ENCODE measurements at regions not wholly inside any gene's neighbourhood (a gene's known extent, or its start where the extent isn't known, plus 50 kb on each side); places are given as distances from the start of the nearest gene placed in this dataset.

DNA sequence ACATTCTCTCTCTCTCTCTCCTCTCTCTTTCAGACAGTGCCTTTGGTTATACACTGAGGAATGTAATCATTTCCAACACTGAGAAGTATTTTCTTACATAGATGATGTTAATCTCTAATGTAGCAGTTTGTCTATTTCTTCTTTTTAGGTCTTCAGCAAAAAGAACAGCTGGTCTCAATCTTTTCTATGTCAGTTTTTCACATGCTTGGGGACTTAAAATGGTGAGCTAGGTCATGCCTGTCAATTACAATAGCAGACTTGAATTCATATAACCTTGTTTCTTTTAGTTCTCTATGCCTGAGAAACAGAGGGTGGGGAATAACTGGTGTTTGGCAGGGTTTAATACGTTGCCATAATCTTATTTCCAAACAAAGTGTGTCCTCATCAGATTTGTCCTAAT, 786.2 kb downstream of the SQOR start:
- POLR2A ChIA-PET (ENCODE audit: low non-redundant PET) = no interaction called here
- peaks cover 2% of the 10 kb centered on the region for H3K4me1 ChIP-seq (ENCODE audit: insufficient read depth, low read length, poor library complexity, severe bottlenecking)
- intact Hi-C loops (cut with micrococcal nuclease; ENCODE audit: unreplicated experiment) = no loop called here
- TF ChIP-seq EZH2 (IDR thresholded peaks at IDR 0.05; ENCODE audit: borderline replicate concordance, low read depth, low read length, poor library complexity, severe bottlenecking) = no peak
- TF ChIP-seq, protein P1, sequence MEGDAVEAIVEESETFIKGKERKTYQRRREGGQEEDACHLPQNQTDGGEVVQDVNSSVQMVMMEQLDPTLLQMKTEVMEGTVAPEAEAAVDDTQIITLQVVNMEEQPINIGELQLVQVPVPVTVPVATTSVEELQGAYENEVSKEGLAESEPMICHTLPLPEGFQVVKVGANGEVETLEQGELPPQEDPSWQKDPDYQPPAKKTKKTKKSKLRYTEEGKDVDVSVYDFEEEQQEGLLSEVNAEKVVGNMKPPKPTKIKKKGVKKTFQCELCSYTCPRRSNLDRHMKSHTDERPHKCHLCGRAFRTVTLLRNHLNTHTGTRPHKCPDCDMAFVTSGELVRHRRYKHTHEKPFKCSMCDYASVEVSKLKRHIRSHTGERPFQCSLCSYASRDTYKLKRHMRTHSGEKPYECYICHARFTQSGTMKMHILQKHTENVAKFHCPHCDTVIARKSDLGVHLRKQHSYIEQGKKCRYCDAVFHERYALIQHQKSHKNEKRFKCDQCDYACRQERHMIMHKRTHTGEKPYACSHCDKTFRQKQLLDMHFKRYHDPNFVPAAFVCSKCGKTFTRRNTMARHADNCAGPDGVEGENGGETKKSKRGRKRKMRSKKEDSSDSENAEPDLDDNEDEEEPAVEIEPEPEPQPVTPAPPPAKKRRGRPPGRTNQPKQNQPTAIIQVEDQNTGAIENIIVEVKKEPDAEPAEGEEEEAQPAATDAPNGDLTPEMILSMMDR (conservative IDR thresholded peaks at IDR 0.05; ENCODE audit: low read depth, low read length) = no peak
- no peak overlapping the region for H3K27ac ChIP-seq (ENCODE audit: low read depth, low read length, poor library complexity, severe bottlenecking)
- DNase-seq (ENCODE audit: low spot score) = no peak
- CTCF ChIA-PET = no interaction called here
- H3K9me3 ChIP-seq (ENCODE audit: low read depth, low read length, poor library complexity, severe bottlenecking) = no peaks in the 10 kb centered on the region
- no peak overlapping the region for H3K4me3 ChIP-seq (ENCODE audit: low read depth, low read length, poor library complexity, severe bottlenecking)
- no TSS peak for BruUV-seq (replicated peaks)
- no peaks in the 10 kb centered on the region for H3K27me3 ChIP-seq (replicated peaks; ENCODE audit: insufficient read depth, low read depth, low read length, poor library complexity)
- no peaks in the 10 kb centered on the region for H3K36me3 ChIP-seq (ENCODE audit: insufficient read depth, low read length, poor library complexity, severe bottlenecking)

DNA sequence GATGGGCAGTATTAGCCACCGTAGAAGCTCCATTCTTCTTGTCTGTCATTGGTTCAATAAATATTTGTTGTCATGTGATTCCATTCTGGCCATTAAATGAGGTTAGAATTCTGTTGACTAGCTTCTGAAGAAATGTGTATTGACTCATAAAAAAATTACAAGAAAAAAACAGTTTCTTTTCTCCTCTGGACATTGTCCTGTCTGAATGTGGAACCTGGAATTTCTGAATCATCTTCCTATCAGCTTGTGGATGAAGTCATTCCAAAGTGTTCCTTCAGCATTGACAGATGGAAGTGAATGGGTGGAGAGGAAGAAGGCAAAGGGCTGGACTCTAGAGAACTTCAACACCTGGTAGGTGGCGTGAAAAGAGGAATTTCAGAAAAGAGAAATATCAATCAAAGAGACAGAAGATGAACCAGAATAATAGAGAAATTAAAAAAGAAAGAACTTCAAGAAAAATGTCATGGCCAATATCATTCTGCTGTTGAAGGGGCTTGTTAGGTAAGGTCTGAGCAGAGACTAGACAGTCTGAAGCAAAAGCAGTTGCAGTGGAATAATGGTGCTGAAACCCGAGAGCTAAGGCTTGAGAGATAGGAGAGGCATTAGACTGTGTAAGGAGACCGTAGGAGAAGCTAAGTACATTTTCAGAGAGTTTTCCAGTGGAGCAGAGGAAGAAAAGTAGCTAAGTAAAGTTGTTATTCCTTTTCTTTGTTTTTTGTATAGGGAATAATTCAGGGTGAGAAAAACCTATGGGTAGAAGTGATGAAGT, 806.6 kb downstream of the SQOR start:
- Histone ChIP-seq H3K27me3 (replicated peaks; ENCODE audit: insufficient read depth, low read depth, low read length, poor library complexity) (no peaks in the 10 kb centered on the region), H3K4me1 (ENCODE audit: insufficient read depth, low read length, poor library complexity, severe bottlenecking) (peaks cover 15% of the 10 kb centered on the region), H3K9me3 (ENCODE audit: low read depth, low read length, poor library complexity, severe bottlenecking) (no peaks in the 10 kb centered on the region), H3K36me3 (ENCODE audit: insufficient read depth, low read length, poor library complexity, severe bottlenecking) (no peaks in the 10 kb centered on the region), H3K27ac (ENCODE audit: low read depth, low read length, poor library complexity, severe bottlenecking) (no peak overlapping the region), H3K4me3 (ENCODE audit: low read depth, low read length, poor library complexity, severe bottlenecking) (no peak overlapping the region)
- BruUV-seq (replicated peaks) = no TSS peak
- intact Hi-C loops (cut with micrococcal nuclease; ENCODE audit: unreplicated experiment) = no loop called here
- POLR2A ChIA-PET (ENCODE audit: low non-redundant PET) = no interaction called here
- TF ChIP-seq, protein P1 (conservative IDR thresholded peaks at IDR 0.05; ENCODE audit: low read depth, low read length) = no peak
- CTCF ChIA-PET = no interaction called here
- DNase-seq (ENCODE audit: low spot score) = no peak

DNA sequence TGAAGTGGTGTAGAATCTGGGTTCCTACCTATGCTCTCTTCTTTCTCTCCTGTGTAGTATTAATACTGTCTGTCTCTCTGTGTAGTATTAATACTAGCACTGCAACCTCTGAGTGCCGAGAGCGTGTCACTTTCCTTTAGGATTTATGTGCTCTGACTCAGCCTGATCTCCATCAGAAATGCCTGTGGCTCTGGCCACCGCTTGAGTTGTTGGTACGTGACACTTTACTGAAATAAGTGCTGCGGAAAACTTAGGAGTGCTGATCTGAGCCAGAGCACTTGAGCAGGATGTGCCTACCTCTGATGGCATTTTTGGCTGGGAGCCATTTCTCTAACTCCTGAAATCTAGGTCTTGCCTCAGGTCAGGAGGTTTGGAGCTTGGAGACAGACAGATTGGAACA, 807.4 kb downstream of the SQOR start:
- H3K4me1 ChIP-seq (ENCODE audit: insufficient read depth, low read length, poor library complexity, severe bottlenecking) = peaks cover 15% of the 10 kb centered on the region
- POLR2A ChIA-PET (ENCODE audit: low non-redundant PET) = no interaction called here
- CTCF ChIA-PET = no interaction called here
- H3K4me3 ChIP-seq (ENCODE audit: low read depth, low read length, poor library complexity, severe bottlenecking) = no peak overlapping the region
- BruUV-seq (replicated peaks) = no TSS peak
- TF ChIP-seq, protein P1 (conservative IDR thresholded peaks at IDR 0.05; ENCODE audit: low read depth, low read length) = no peak
- peak; percentile 52 for DNase-seq (ENCODE audit: low spot score)
- H3K36me3 ChIP-seq (ENCODE audit: insufficient read depth, low read length, poor library complexity, severe bottlenecking) = no peaks in the 10 kb centered on the region
- no peaks in the 10 kb centered on the region for H3K9me3 ChIP-seq (ENCODE audit: low read depth, low read length, poor library complexity, severe bottlenecking)
- intact Hi-C loops (cut with micrococcal nuclease; ENCODE audit: unreplicated experiment) = no loop called here
- H3K27me3 ChIP-seq (replicated peaks; ENCODE audit: insufficient read depth, low read depth, low read length, poor library complexity) = no peaks in the 10 kb centered on the region
- no peak overlapping the region for H3K27ac ChIP-seq (ENCODE audit: low read depth, low read length, poor library complexity, severe bottlenecking)
